Suprapubic skin (tissue), 4 donors: ENCODE measurements at regions not wholly inside any gene's neighbourhood (a gene's known extent, or its start where the extent isn't known, plus 50 kb on each side); places are given as distances from the start of the nearest gene placed in this dataset.

Experiments
- DNase-seq, 2 donors: peaks; one replicate each; pipeline ENCODE4 v3.0.0-alpha.2; 2019; ENCODE audit warnings: low spot score in 2 of 2
- H3K27ac ChIP-seq: fragments of 200-600 bp; sonication (generic); one replicate; pipeline ENCODE4 v1.5.1; 2019
- H3K27me3 ChIP-seq: fragments of 200-600 bp; sonication (generic); one replicate; pipeline ENCODE4 v1.5.1; 2019
- H3K36me3 ChIP-seq: fragments of 200-600 bp; sonication (generic); one replicate; pipeline ENCODE4 v1.5.1; 2019
- H3K4me1 ChIP-seq: fragments of 200-600 bp; sonication (generic); one replicate; pipeline ENCODE4 v1.5.1; 2019
- H3K4me3 ChIP-seq: fragments of 200-600 bp; sonication (generic); one replicate; pipeline ENCODE4 v1.5.1; 2019; ENCODE audit warnings: mild to moderate bottlenecking
- H3K9me3 ChIP-seq: fragments of 200-600 bp; sonication (generic); one replicate; pipeline ENCODE4 v1.5.1; 2019
- EP300 ChIP-seq: sonication (generic); formaldehyde crosslinking; IDR thresholded peaks from one replicate; pipeline ENCODE4 v1.6.1; 2017; ENCODE audit warnings: antibody characterized with exemption
- POLR2A ChIP-seq, 2 donors: fragments of 450-650 bp; IDR thresholded peaks; one replicate each; pipeline ENCODE4 v1.6.1; 2017; ENCODE audit warnings: antibody characterized with exemption in 2 of 2, mild to moderate bottlenecking in 2 of 2, moderate library complexity in 2 of 2
- POLR2AphosphoS5 ChIP-seq, 3 donors: sonication (generic); formaldehyde crosslinking; IDR thresholded peaks; one replicate each; pipeline ENCODE4 v1.6.1; 2017; ENCODE audit warnings: antibody characterized with exemption in 3 of 3
- WGBS: methylation state at CpG from one replicate; pipeline ENCODE4 v1.1.5; 2018; 5-methylcytosine and 5-hydroxymethylcytosine counted together
- TF ChIP-seq, protein P1 (sequence below), 2 donors: fragments of 200-600 bp in 1 of 2; fragments of 450-650 bp in 1 of 2; sonication (generic) in 1 of 2; IDR thresholded peaks; one replicate each; pipeline ENCODE4 v1.5.1; 2016 to 2019; ENCODE audit warnings: antibody characterized with exemption in 2 of 2, mild to moderate bottlenecking in 1 of 2, moderate library complexity in 1 of 2

DNA sequence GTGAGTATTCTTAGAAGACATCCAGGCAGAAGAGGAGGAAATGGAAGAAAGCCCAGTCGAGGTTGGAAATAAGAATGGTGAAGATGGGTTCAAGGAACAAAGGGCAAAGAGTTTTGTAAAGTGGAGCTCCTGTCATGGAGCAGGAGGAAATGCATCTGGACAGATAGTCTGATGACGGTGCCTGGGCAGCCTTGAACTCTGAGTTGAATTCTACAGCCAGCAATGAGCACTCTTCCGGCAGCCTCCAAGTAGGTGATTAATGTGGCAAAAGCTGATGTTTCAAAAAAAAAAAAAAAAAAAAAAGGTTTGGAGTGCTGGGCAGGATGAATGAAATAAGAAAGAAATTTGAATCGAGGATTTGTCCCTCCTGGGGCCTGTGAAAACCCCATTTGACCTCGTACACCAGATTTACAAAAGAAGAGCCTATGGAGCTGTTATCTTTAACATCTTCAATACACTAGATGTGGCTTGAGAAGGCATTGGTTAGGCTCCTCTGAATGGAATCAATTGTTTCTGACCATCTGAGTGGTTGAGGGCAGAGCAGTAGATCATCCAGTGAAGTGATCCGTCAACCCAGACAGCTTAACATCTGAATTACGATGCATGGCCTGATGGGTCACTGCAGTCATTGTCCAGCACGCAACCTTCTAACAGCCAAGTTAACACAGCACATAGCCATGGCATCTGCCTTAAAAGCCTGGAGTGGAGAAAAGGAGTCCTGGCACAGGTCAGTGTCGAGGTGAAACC lies 449.7 kb downstream of the TXNL1 start:
- Histone ChIP-seq H3K36me3 (no peaks in the 10 kb centered on the region), H3K27me3 (no peaks in the 10 kb centered on the region), H3K9me3 (no peaks in the 10 kb centered on the region), H3K27ac (no peak overlapping the region), H3K4me1 (no peaks in the 10 kb centered on the region), H3K4me3 (no peak overlapping the region)
- TF ChIP-seq POLR2AphosphoS5 (IDR thresholded peaks at IDR 0.05) (no peak), EP300 (no peak), POLR2A (IDR thresholded peaks at IDR 0.05) (no peak)
- TF ChIP-seq, protein P1, sequence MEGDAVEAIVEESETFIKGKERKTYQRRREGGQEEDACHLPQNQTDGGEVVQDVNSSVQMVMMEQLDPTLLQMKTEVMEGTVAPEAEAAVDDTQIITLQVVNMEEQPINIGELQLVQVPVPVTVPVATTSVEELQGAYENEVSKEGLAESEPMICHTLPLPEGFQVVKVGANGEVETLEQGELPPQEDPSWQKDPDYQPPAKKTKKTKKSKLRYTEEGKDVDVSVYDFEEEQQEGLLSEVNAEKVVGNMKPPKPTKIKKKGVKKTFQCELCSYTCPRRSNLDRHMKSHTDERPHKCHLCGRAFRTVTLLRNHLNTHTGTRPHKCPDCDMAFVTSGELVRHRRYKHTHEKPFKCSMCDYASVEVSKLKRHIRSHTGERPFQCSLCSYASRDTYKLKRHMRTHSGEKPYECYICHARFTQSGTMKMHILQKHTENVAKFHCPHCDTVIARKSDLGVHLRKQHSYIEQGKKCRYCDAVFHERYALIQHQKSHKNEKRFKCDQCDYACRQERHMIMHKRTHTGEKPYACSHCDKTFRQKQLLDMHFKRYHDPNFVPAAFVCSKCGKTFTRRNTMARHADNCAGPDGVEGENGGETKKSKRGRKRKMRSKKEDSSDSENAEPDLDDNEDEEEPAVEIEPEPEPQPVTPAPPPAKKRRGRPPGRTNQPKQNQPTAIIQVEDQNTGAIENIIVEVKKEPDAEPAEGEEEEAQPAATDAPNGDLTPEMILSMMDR (IDR thresholded peaks at IDR 0.05) = no peak
- DNase-seq = no peak
- WGBS = 89% methylated on average over 9 of the region's 9 CpGs

DNA sequence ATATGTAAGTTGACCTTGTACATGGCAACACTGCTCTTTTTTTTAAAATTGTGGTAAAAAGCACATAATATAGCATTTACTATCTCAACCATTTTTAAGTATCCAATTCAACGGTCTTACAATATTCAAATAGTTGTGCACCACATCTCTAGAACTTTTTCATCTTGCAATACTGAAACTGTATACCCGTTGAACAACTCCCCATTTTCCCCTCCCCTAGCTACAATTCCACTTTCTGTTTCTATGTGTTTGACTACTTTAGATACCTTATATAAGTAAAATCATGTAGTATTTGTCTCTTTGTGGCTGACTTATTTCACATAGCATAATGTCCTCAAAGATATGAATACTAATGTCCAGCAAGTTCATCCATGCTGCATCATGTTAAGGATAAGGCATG lies 452.1 kb downstream of the TXNL1 start:
- no peaks in the 10 kb centered on the region for H3K9me3 ChIP-seq
- no peak overlapping the region for H3K27ac ChIP-seq
- TF ChIP-seq EP300 (no peak), POLR2A (IDR thresholded peaks at IDR 0.05) (no peak)
- H3K4me1 ChIP-seq = no peaks in the 10 kb centered on the region
- no peak for DNase-seq
- H3K4me3 ChIP-seq = no peak overlapping the region
- 93% methylated on average over 2 of the region's 2 CpGs for WGBS
- H3K27me3 ChIP-seq = no peaks in the 10 kb centered on the region
- no peaks in the 10 kb centered on the region for H3K36me3 ChIP-seq

DNA sequence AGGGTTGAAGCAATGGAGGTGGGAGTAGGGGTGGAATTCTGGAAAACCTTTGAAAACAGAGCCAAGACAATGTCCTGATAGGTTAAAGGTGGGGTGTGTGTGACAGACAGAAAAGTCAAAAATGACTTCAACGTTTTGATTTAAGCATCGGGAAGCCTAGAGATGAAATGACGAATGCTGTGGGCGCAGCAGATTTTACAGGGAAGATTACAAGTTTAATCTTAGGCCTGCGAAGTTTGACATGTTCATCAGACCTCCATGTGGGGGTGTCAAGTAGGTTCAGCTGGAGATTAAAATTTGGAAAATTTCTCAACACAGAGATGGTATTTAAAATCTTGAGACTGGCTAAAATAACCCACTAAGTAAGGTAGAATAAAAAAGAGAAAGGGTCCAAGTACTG lies 453.3 kb downstream of the TXNL1 start:
- no peaks in the 10 kb centered on the region for H3K9me3 ChIP-seq
- H3K27ac ChIP-seq = no peak overlapping the region
- DNase-seq = no peak
- 89% methylated on average over 5 of the region's 5 CpGs for WGBS
- H3K36me3 ChIP-seq = no peaks in the 10 kb centered on the region
- H3K4me3 ChIP-seq = no peak overlapping the region
- H3K27me3 ChIP-seq = no peaks in the 10 kb centered on the region
- TF ChIP-seq, protein P1 (IDR thresholded peaks at IDR 0.05) = no peak
- TF ChIP-seq EP300 = no peak
- TF ChIP-seq POLR2AphosphoS5 (IDR thresholded peaks at IDR 0.05) = no peak
- no peak for TF ChIP-seq POLR2A (IDR thresholded peaks at IDR 0.05)
- H3K4me1 ChIP-seq = no peaks in the 10 kb centered on the region

DNA sequence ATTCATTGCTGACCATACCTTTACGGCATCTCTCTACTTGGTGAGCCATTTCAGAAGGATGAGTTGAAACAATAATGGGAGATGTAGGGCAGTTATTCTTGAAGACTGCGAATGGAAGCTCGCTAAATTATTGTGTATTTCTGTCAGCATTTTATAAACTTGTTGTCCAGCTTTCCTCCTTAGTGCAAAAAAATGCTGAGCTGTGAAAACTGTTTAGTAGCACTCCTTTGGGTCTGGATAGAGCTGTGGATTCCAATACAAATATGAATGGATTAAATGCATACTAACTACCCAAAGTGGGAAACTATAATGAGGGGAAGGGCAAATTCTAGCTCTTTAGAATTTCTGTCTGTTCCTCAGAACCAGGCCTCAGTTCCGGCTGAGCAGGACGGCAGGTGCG lies 461.6 kb downstream of the TXNL1 start:
- H3K27me3 ChIP-seq = no peaks in the 10 kb centered on the region
- H3K9me3 ChIP-seq = no peaks in the 10 kb centered on the region
- no peaks in the 10 kb centered on the region for H3K36me3 ChIP-seq
- no peaks in the 10 kb centered on the region for H3K4me1 ChIP-seq
- WGBS = 96% methylated on average over 6 of the region's 6 CpGs
- H3K4me3 ChIP-seq = no peak overlapping the region
- no peak overlapping the region for H3K27ac ChIP-seq
- TF ChIP-seq POLR2A (IDR thresholded peaks at IDR 0.05) = no peak
- DNase-seq = no peak

DNA sequence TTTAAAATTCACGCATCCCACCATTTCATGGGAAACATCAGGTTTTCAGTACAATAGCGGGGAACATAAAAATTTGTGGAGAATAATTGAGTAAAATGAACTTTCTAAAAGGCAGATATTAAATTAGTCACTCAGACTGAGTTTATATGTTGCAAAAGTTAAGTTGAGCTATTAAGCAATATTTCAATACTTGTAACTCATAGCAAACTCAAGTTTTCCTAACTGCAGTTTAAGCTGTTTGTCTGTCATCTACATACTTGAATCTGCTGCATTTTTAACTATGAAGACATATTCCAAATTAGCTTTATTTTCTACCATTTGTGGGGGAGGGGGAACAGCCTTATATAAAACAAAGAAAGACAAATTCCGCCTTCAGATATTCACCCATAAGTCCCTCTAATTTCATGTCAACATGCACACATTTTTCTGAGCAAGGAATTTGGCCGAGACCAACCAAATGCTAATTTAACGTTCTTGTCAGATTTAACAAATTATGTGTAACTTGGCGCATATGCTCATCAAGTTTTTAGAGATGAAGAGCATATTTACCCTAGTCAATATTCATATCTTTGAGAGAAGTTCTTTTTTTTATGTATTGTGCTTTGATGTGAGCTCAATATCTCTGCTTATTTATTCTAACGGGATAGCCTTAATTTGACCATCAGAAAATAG lies 462.9 kb downstream of the TXNL1 start:
- Histone ChIP-seq H3K9me3 (no peaks in the 10 kb centered on the region), H3K27ac (no peak overlapping the region), H3K27me3 (no peaks in the 10 kb centered on the region), H3K4me1 (no peaks in the 10 kb centered on the region), H3K36me3 (no peaks in the 10 kb centered on the region), H3K4me3 (no peak overlapping the region)
- DNase-seq = no peak
- TF ChIP-seq EP300 (no peak), POLR2AphosphoS5 (IDR thresholded peaks at IDR 0.05) (no peak), POLR2A (IDR thresholded peaks at IDR 0.05) (no peak)
- TF ChIP-seq, protein P1 (IDR thresholded peaks at IDR 0.05) = no peak
- WGBS = 87% methylated on average over 7 of the region's 7 CpGs

DNA sequence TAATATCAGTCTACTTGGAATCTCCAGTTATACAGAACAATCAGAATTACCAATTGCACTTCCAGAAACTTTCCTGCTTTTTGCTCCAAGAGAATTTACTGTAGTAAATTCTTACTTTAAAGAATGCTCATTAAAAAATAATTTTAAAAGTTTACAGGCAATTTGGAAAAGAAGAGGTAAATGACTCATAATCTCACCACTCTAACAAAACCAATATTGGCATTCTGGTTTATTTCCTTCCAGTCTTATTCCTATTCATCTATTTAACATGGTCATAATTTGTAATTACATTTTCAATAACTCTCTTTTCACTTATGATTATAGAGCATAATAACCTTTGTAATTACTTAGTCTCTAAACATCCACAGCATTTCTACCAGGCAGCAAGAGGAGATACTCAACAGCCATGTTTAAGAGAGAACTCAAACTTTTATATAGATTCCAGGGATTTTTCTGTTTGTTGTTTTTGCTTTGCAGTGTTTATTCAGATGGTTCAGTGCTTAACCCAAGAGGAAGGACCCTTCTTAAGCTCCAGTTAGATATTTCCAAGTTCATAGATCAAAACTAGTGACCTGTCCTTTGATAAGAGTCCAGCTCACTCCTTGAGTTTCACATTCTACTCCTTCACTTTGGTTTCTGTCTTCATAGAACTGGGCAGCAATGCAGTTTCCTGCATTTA lies 464.7 kb downstream of the TXNL1 start:
- DNase-seq = no peak
- Histone ChIP-seq H3K27ac (no peak overlapping the region), H3K36me3 (no peaks in the 10 kb centered on the region), H3K4me1 (peaks cover 2% of the 10 kb centered on the region), H3K9me3 (no peaks in the 10 kb centered on the region), H3K4me3 (no peak overlapping the region), H3K27me3 (no peaks in the 10 kb centered on the region)
- TF ChIP-seq POLR2AphosphoS5 (IDR thresholded peaks at IDR 0.05) = no peak
- no peak for TF ChIP-seq POLR2A (IDR thresholded peaks at IDR 0.05)
- no peak for TF ChIP-seq EP300
- TF ChIP-seq, protein P1 (IDR thresholded peaks at IDR 0.05) = no peak
